Stimulated activated effector memory CD8-positive, alpha-beta T cell treated with anti-CD3 and anti-CD28 coated beads, Interleukin-12 subunit alpha, Interleukin-12 subunit beta, amount 100 ng/mL, for 72 hours (primary cell): ENCODE measurements at regions not wholly inside any gene's neighbourhood (a gene's known extent, or its start where the extent isn't known, plus 50 kb on each side); places are given as distances from the start of the nearest gene placed in this dataset.

ENCODE experiments used
- ATAC-seq: fragments of 150-1000 bp; cut with Tn5 transposase; 2 replicates; pipeline ENCODE4 v1.10.0; 2021
- DNase-seq, 2 donors: peaks; one replicate each; pipeline ENCODE4 v3.0.0; 2021 to 2022; ENCODE audit warnings: low spot score in 2 of 2
- H3K27ac Mint-ChIP-seq: one replicate; pipeline ENCODE4 v1.8.0; 2022; ENCODE audit warnings: mild to moderate bottlenecking, mixed read lengths
- H3K36me3 Mint-ChIP-seq: one replicate; pipeline ENCODE4 v1.8.0; 2022; ENCODE audit warnings: mild to moderate bottlenecking, mixed read lengths
- H3K4me1 Mint-ChIP-seq: one replicate; pipeline ENCODE4 v1.8.0; 2022; ENCODE audit warnings: mixed read lengths
- H3K4me3 Mint-ChIP-seq: one replicate; pipeline ENCODE4 v1.8.0; 2022; ENCODE audit warnings: mild to moderate bottlenecking, mixed read lengths
- H3K9me3 Mint-ChIP-seq: one replicate; pipeline ENCODE4 v1.8.0; 2022; ENCODE audit warnings: mixed read lengths

DNA sequence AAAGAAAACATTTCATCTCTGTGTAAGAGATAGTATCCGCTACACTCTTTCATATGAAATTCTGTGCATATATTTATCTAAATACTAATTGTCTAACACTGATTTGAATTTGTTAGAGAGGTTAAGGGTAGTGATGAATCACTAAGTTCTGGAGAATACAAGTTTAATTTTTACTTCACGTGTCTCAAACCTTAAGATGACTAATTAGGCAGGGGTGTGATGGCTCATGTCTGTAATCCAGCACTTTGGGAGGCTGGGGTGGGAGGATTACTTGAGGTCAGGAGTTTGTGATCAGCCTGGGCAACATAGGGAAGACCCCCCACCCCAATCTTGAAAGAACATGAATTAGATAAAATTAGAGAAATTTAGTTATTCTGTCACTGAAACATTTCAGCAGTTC is 2241.9 kb downstream of the PCDH7 start:
- Mint-ChIP-seq H3K9me3 (peaks cover 13% of the 10 kb centered on the region), H3K4me3 (no peak overlapping the region), H3K4me1 (no peaks in the 10 kb centered on the region), H3K27ac (no peak overlapping the region), H3K36me3 (no peaks in the 10 kb centered on the region)
- ATAC-seq (no peak), DNase-seq (no peak)

DNA sequence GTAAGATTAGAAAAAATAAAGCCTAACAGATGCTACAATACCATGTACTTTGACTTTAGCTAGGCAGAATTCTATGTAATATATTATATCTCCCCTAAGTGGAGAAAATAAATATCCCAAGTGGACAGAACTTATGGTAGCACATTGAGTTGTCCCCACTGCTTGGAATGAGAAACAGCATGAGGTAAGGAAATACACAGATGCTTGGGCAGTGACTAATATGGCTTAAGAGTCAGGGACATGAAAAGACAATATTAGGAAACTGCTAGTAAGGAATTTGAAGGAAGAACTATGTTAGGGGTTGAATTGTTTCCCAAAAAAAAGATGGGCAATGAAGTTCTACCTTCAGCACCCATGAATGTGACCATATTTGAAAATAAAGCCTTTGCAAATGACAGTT is 2265.1 kb downstream of the PCDH7 start:
- Mint-ChIP-seq H3K4me1 (no peaks in the 10 kb centered on the region), H3K27ac (no peak overlapping the region), H3K36me3 (no peaks in the 10 kb centered on the region), H3K4me3 (no peak overlapping the region), H3K9me3 (peaks cover 7% of the 10 kb centered on the region)
- no peak for DNase-seq
- ATAC-seq, result no peak

DNA sequence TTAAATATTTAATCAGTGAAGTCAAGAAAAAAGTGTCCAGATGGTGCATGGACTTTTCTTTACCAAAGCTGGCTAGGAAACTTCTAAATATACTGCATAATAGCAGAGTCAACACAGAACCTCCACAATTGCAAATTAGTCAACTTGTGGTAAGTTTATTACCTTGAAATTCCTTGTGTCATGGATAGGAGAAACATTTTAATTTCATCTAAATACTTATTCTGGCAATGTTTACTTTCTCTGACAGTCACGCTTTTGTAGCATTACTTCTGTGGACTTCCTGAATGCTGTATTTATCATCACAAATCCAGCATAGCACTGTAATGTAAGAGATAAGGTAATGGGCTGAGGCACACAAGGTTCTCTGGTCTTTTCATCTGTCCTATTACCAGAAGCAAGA is 2266.1 kb downstream of the PCDH7 start:
- no peaks in the 10 kb centered on the region for H3K36me3 Mint-ChIP-seq
- no peak for ATAC-seq
- no peak for DNase-seq
- H3K4me3 Mint-ChIP-seq, result no peak overlapping the region
- no peak overlapping the region for H3K27ac Mint-ChIP-seq
- no peaks in the 10 kb centered on the region for H3K4me1 Mint-ChIP-seq
- peaks cover 3% of the 10 kb centered on the region for H3K9me3 Mint-ChIP-seq

DNA sequence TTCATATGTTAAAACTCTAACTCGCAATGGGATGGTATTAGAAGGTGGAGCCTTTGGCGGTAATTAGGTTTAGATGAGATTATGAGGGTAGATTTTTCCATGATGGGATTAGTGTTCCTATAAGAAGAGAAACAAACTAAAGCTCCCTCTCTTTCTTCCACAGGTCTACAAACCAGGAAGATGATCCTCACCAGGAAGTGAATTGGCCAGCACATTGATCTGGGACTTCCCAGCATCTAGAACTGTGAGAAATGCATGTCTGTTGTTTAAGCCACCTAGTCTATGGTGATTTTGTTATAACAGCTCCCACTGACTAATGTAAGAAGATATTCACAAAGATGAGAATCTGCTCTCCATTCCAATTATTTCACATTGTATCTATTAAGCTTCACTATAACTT is 2266.9 kb downstream of the PCDH7 start:
- no peaks in the 10 kb centered on the region for H3K36me3 Mint-ChIP-seq
- H3K27ac Mint-ChIP-seq, result no peak overlapping the region
- ATAC-seq (no peak), DNase-seq (no peak)
- no peaks in the 10 kb centered on the region for H3K4me1 Mint-ChIP-seq
- no peak overlapping the region for H3K4me3 Mint-ChIP-seq
- H3K9me3 Mint-ChIP-seq, result peaks cover 3% of the 10 kb centered on the region

DNA sequence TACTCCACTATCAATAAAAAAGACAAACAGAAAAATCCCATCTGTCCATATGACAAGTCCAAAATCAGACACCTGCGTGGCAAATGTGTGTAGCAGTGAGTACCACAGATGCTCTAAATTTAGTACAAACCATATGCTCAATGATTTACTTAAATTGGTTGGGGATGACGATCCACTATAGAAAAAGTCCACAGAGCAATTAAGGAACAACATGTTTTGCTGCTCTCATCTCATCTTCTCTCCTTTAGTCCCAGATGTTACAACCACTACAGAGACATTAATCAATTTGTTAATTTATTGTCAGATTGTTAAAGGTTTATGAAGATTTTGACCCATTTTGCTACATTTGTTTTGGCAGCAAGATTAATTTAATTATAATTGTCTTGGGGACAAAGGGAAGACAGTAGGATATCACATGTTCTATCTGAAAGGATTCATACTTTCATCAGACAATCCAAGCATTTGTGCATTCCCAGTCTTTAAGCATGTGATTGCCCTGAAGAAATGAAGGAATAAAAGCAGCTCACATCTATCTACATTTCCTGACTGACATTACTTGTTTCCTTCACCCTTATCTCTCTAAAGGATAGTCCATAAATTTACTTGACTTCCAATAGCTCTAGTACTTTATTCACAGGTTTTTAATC is 2268.1 kb downstream of the PCDH7 start:
- Mint-ChIP-seq H3K4me1 (no peaks in the 10 kb centered on the region), H3K9me3 (peaks cover 3% of the 10 kb centered on the region), H3K4me3 (no peak overlapping the region), H3K36me3 (no peaks in the 10 kb centered on the region), H3K27ac (no peak overlapping the region)
- no peak for DNase-seq
- ATAC-seq, result no peak

DNA sequence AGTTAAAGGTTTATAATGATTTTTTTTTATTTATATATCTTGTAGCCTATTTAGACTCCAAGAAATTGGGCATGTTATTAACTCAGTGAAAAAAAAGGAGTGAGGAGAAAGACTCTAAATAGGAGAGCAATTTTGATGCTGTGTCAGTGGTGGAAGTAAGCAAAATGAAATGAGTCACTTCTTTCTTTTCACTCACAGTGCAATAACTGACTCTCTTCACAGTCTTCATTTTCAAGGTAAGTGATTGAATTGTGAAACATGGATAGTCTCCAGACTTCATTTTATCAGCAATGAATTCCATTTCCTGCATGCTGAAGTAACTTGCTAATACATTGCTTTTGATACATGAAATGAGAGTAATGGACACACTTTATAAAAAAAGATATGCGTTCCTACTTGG is 2271.5 kb downstream of the PCDH7 start:
- no peak overlapping the region for H3K4me3 Mint-ChIP-seq
- no peak for DNase-seq
- ATAC-seq, result no peak
- no peaks in the 10 kb centered on the region for H3K36me3 Mint-ChIP-seq
- no peak overlapping the region for H3K27ac Mint-ChIP-seq
- H3K4me1 Mint-ChIP-seq, result no peaks in the 10 kb centered on the region
- peaks cover 7% of the 10 kb centered on the region for H3K9me3 Mint-ChIP-seq

DNA sequence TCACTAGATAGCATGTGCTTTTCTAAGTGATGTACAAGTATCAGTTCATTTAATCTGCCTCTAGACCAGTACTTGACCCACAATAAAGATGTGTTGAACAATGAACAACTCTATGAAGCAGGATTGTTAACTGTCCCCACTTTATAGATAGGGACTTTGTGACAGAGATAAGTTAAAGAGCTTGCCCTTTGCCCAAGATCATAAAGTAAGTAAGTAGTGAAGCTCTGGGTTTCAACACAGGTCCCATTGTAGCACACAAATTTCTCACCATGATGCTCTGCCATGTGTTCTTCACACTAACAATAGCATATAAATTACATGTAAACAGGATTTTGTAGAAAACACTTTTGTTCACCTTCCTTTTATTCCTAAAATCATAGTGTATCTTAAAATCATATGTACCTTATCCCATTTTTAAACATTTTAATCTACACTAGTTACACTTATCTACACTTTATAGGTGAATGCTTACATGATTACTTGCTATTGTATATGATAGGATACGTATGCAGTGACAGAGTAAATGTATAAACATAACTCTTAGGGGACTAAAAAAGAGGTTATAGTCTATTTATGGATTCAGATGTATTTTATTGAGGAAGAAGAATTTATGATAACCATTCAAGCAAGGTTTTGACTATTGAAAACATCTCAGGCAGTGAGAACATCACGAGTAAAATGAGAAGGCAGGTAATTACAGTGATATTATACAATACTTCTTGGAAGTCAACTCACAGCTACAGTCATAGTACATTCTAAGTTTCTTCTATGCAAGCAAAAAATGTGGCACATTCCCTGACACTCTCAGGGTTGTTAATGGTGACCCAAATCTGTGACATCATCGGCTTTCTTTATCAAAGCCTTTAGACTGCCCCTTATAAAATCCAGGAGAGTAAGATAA is 2275.1 kb downstream of the PCDH7 start:
- ATAC-seq (no peak), DNase-seq (no peak)
- H3K27ac Mint-ChIP-seq, result no peak overlapping the region
- no peak overlapping the region for H3K4me3 Mint-ChIP-seq
- H3K9me3 Mint-ChIP-seq, result peaks cover 17% of the 10 kb centered on the region
- H3K36me3 Mint-ChIP-seq, result no peaks in the 10 kb centered on the region
- no peaks in the 10 kb centered on the region for H3K4me1 Mint-ChIP-seq

DNA sequence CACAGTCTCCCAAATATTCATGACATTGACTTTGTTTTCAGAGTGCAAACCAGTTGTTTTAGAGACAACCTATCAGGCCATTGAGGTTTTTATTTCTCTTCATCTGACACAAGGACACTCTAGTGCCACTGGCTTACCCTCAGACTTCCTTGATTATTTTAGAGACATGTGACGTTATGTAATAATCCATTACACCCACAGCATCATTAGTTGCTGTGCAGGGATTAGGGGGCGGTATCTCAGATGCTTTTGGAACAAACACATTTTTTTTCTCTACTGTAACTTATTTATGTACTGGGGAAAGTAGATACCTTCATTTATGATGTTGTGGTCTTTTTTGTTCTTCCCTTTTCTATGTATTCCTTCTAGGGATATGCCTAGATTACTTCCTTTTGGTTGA is 2293.1 kb downstream of the PCDH7 start:
- no peaks in the 10 kb centered on the region for H3K36me3 Mint-ChIP-seq
- H3K4me1 Mint-ChIP-seq, result no peaks in the 10 kb centered on the region
- peaks cover 23% of the 10 kb centered on the region for H3K9me3 Mint-ChIP-seq
- ATAC-seq (no peak), DNase-seq (no peak)
- no peak overlapping the region for H3K4me3 Mint-ChIP-seq
- no peak overlapping the region for H3K27ac Mint-ChIP-seq

DNA sequence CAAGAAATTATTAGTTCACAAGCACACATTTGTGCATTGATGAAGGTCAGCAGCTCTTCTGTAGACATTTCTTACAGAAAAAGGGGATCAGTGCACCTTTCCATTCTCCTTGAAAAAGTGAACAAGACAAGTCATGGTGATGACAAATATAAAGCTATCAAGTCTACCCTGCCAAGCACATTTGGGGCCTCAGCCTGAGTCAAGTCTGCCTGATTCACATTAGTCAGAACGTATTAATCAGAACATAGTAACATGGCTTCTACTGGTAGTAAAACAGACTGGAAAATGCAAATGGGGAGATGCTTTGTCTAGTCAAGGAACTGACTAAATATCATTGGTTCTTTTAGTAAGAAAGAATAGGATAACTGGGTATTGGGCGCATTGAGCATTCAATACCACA is 2305.1 kb downstream of the PCDH7 start:
- Mint-ChIP-seq H3K4me1 (no peaks in the 10 kb centered on the region), H3K27ac (no peak overlapping the region), H3K4me3 (no peak overlapping the region), H3K9me3 (peaks cover 4% of the 10 kb centered on the region), H3K36me3 (no peaks in the 10 kb centered on the region)
- ATAC-seq (no peak), DNase-seq (no peak)

DNA sequence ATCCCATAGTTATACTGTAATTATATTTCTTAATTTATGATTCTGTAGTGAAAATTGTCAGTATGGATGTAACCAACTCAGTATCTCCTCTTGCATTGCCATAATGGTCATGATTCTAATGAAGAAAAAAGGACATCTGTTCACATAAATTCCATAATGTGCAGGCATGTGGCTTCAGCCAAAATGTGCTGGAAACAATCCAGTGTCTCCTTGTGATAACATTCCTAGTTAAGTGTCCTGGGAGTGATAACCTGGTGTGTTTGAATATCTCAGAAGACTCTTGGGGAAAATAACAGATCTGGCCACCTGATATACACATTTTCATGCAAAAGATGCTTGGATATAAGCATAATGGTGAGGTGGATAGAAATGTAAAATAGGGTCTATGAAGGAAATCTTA is 2309.8 kb downstream of the PCDH7 start:
- no peaks in the 10 kb centered on the region for H3K4me1 Mint-ChIP-seq
- no peaks in the 10 kb centered on the region for H3K36me3 Mint-ChIP-seq
- ATAC-seq (no peak), DNase-seq (no peak)
- H3K9me3 Mint-ChIP-seq, result peaks cover 6% of the 10 kb centered on the region
- no peak overlapping the region for H3K4me3 Mint-ChIP-seq
- no peak overlapping the region for H3K27ac Mint-ChIP-seq

DNA sequence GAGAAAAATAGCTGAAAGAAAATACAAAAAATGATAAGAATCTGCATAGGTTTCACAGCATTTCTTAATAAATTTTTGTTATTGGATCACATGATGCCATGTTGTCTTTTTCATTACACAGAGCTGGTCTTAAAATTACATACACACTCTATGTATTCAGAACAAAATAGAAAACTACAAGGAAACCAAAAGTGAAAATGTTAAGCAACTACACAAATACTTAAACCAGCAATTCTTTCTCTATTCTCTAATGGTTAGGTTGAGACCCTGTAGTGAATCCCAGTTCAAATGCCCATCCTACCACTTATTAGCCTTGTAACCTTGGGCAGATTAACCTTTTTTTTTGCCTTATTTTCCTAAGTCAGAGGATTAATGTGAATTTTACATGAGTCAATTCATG is 2311.2 kb downstream of the PCDH7 start:
- peaks cover 15% of the 10 kb centered on the region for H3K9me3 Mint-ChIP-seq
- DNase-seq (no peak), ATAC-seq (no peak)
- no peak overlapping the region for H3K4me3 Mint-ChIP-seq
- H3K4me1 Mint-ChIP-seq, result no peaks in the 10 kb centered on the region
- no peak overlapping the region for H3K27ac Mint-ChIP-seq
- H3K36me3 Mint-ChIP-seq, result no peaks in the 10 kb centered on the region

DNA sequence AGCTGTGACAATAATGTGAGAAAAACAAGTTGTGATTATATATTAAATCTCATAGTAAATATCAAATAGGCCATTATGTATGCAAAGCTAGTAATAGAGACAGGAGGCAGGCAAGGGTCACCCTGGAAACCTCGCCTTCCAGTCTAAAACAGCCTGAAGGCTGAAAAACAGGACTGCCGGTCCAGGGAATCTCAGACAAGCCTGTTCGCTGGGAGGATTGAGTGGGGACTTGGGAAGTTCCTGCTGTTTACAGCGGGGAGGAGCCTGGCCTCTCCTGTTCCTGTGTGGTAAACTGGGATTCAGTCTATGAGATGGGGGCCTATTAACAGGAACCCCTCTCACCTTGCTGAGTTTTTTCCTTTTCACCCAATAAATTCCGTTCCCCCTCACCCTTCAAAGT is 2317.3 kb downstream of the PCDH7 start:
- peaks cover 24% of the 10 kb centered on the region for H3K9me3 Mint-ChIP-seq
- H3K36me3 Mint-ChIP-seq, result no peaks in the 10 kb centered on the region
- H3K4me3 Mint-ChIP-seq, result no peak overlapping the region
- DNase-seq (no peak), ATAC-seq (no peak)
- no peak overlapping the region for H3K27ac Mint-ChIP-seq
- H3K4me1 Mint-ChIP-seq, result no peaks in the 10 kb centered on the region

DNA sequence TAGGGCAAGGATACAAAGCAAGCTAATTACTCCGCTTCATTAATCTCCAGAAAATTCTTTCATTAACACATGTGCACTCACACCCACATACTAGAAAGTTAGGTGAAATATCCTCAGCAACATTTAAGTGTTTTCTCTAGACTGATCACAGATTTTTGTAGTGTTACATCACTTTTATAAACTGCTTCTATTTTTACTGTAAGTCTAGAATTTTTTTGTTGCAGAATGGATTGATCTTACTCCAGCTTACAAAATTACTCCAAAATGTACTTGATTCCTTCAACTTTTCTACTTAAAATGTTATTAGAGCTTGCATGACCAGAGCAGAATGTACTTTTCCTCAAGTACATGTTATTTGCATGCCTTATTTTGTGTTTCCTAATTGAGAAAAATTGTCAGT is 2325.2 kb downstream of the PCDH7 start:
- H3K9me3 Mint-ChIP-seq, result peaks cover 10% of the 10 kb centered on the region
- no peak overlapping the region for H3K27ac Mint-ChIP-seq
- H3K4me1 Mint-ChIP-seq, result no peaks in the 10 kb centered on the region
- H3K36me3 Mint-ChIP-seq, result no peaks in the 10 kb centered on the region
- no peak for ATAC-seq
- no peak overlapping the region for H3K4me3 Mint-ChIP-seq
- DNase-seq, result no peak

DNA sequence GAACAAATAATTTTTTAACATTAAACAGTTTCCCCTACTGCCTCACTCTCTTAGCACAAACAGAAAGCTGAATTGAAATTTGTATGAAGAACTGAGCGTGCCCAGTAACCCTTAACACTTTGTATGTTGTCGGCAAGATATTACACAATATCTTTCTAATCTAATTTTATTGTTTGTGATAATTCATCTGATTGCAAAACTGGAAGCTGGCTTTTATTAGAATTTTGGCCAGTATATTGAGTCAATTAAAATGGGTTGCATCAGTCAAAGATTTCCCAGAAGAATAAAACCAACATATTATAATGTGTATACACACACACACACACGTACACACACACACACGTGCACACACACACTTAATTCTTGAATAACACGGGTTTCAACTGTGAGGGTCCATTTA is 2332.1 kb downstream of the PCDH7 start:
- peaks cover 7% of the 10 kb centered on the region for H3K9me3 Mint-ChIP-seq
- no peaks in the 10 kb centered on the region for H3K4me1 Mint-ChIP-seq
- no peak overlapping the region for H3K27ac Mint-ChIP-seq
- no peak overlapping the region for H3K4me3 Mint-ChIP-seq
- DNase-seq (no peak), ATAC-seq (no peak)
- H3K36me3 Mint-ChIP-seq, result no peaks in the 10 kb centered on the region

DNA sequence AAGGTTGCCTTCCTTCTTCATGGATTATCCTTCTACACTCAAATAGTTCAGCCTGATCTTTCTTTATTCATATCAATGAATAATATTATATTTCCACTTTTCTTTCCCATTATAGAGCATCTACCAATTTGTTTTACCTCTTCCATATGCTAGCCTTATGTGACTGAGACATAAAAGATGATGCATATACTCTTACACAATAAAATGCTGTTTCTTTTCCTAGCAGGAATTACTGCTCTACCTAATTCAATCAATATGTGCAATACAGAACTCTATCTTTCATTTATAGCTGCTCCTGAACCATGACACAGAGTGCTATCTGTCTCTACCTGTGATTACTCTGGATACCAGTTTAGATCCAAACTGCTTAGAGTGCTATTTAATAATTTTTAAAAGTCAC is 2334.0 kb downstream of the PCDH7 start:
- Mint-ChIP-seq H3K9me3 (peaks cover 4% of the 10 kb centered on the region), H3K27ac (no peak overlapping the region), H3K4me3 (no peak overlapping the region), H3K4me1 (no peaks in the 10 kb centered on the region), H3K36me3 (no peaks in the 10 kb centered on the region)
- ATAC-seq, result no peak
- DNase-seq, result no peak

DNA sequence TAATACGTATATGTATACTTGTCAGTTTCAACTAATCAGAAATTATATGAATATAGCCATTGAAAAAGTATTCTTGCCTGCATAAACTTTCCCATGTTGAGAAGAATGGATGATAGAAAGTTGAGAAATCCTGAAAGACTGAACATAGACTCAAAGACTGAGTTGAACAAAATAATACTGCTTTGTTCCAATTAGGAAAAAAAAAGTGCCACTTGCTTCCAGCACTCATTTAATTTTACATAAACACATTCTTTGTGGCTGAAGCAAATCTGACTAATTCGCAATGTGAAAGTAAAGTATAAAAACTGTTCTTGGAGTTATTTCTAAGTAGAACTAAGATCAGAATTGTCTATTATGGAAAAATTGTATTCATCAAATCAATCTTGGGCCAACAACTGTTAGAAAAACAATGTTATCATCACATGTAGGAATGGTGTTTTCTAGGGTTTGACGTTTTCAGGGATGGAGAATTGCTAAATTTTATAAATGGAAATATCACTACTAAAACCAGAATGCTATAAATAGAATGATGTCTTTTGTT is 2334.6 kb downstream of the PCDH7 start:
- H3K36me3 Mint-ChIP-seq, result no peaks in the 10 kb centered on the region
- H3K9me3 Mint-ChIP-seq, result peaks cover 4% of the 10 kb centered on the region
- ATAC-seq (no peak), DNase-seq (no peak)
- H3K4me1 Mint-ChIP-seq, result no peaks in the 10 kb centered on the region
- H3K27ac Mint-ChIP-seq, result no peak overlapping the region
- no peak overlapping the region for H3K4me3 Mint-ChIP-seq
